HG03521 (cell line): ENCODE measurements at regions not wholly inside any gene's neighbourhood (a gene's known extent, or its start where the extent isn't known, plus 50 kb on each side); places are given as distances from the start of the nearest gene placed in this dataset.
"Not testable (repeated sequence)": the region's sequence is repeated elsewhere in the genome, so short reads cannot be mapped to it uniquely, and the experiment has no call there.

Experiments
- ATAC-seq: cut with Tn5 transposase; IDR thresholded peaks from one replicate; pipeline ENCODE4 v1.9.1; 2021; ENCODE audit warnings: mild to moderate bottlenecking, moderate library complexity; ENCODE audit not compliant: unreplicated experiment

- ATAC-seq, result no peak
Observed at GRCh38 chr3:8400911-8401310, 100.7 kb upstream of the LMCD1 start.

GRCh38 chr3:8403996-8404395 lies 97.6 kb upstream of the LMCD1 start:
- ATAC-seq, result no peak

- no peak for ATAC-seq
Observed at GRCh38 chr3:8405144-8405543, 96.5 kb upstream of the LMCD1 start.

GRCh38 chr3:8406479-8406878 lies 95.1 kb upstream of the LMCD1 start:
- ATAC-seq, result no peak

GRCh38 chr3:8413337-8413926 lies 88.2 kb upstream of the LMCD1 start:
- ATAC-seq, result no peak

GRCh38 chr3:8416965-8417364 lies 84.7 kb upstream of the LMCD1 start:
- ATAC-seq, result no peak

- ATAC-seq, result no peak
Observed at GRCh38 chr3:8420612-8421011, 81.0 kb upstream of the LMCD1 start.

- no peak for ATAC-seq
Observed at GRCh38 chr3:8421267-8421666, 80.4 kb upstream of the LMCD1 start.

- ATAC-seq, result no peak
Observed at GRCh38 chr3:8421711-8422110, 79.9 kb upstream of the LMCD1 start.

- ATAC-seq, result no peak
Observed at GRCh38 chr3:8423307-8423706, 78.3 kb upstream of the LMCD1 start.

- no peak for ATAC-seq
Observed at GRCh38 chr3:8424281-8424680, 77.3 kb upstream of the LMCD1 start.

- ATAC-seq, result no peak
Observed at GRCh38 chr3:8436661-8437287, 64.8 kb upstream of the LMCD1 start.

GRCh38 chr3:8438507-8439079 lies 63.0 kb upstream of the LMCD1 start:
- no peak for ATAC-seq

GRCh38 chr3:8440142-8440541 lies 61.5 kb upstream of the LMCD1 start:
- ATAC-seq, result not testable (repeated sequence)

- ATAC-seq, result no peak
Observed at GRCh38 chr3:8441969-8442559, 59.6 kb upstream of the LMCD1 start.

GRCh38 chr3:8442993-8443650 lies 58.5 kb upstream of the LMCD1 start:
- ATAC-seq, result no peak

- ATAC-seq, result peak; percentile 59
Observed at GRCh38 chr3:8443829-8444791, 57.5 kb upstream of the LMCD1 start.

GRCh38 chr3:8444883-8445282 lies 56.7 kb upstream of the LMCD1 start:
- no peak for ATAC-seq

- no peak for ATAC-seq
Observed at GRCh38 chr3:8445861-8446260, 55.8 kb upstream of the LMCD1 start.

- no peak for ATAC-seq
Observed at GRCh38 chr3:8446845-8447244, 54.8 kb upstream of the LMCD1 start.

- ATAC-seq, result no peak
Observed at GRCh38 chr3:8450618-8451017, 51.0 kb upstream of the LMCD1 start.
